PC-9 (cell line): ENCODE measurements at regions not wholly inside any gene's neighbourhood (a gene's known extent, or its start where the extent isn't known, plus 50 kb on each side); places are given as distances from the start of the nearest gene placed in this dataset.

Experiments used
- CTCF ChIP-seq: fragments of 200-600 bp; sonication (generic); conservative IDR thresholded peaks from 2 replicates; pipeline ENCODE4 v1.6.1; 2017; ENCODE audit warnings: mixed run types, antibody characterized with exemption, mild to moderate bottlenecking, moderate library complexity
- EZH2 ChIP-seq: fragments of 200-600 bp; sonication (generic); IDR thresholded peaks from 2 replicates; pipeline ENCODE4 v1.8.0; 2017; ENCODE audit warnings: antibody characterized with exemption, low read depth

DNA sequence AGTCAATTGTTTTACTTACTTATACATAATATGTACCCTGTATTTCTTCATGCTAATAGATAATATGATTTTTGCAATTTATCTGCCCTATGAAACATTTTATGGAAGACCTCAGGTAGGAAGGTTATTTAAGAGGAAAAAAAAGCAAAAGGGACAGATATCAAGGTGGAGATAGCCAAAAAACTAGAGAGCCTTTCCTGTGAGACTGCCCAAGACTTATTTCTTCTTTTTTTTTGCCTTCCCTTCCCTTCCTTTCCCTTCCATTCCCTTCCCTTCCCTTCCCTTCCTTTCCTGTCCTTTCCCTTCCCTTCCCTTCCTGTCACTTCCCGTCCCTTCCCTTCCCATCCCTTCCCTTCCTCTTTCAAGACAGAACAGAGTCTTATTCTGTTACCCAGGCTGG, 80.6 kb upstream of the HMCN1 start:
- TF ChIP-seq CTCF (no peak), EZH2 (no peak)
